ENCODE measurements at regions not wholly inside any gene's neighbourhood (a gene's known extent, or its start where the extent isn't known, plus 50 kb on each side); places are given as distances from the start of the nearest gene placed in this dataset.
"Not testable (repeated sequence)": the region's sequence is repeated elsewhere in the genome, so short reads cannot be mapped to it uniquely, and the experiment has no call there.

DNA sequence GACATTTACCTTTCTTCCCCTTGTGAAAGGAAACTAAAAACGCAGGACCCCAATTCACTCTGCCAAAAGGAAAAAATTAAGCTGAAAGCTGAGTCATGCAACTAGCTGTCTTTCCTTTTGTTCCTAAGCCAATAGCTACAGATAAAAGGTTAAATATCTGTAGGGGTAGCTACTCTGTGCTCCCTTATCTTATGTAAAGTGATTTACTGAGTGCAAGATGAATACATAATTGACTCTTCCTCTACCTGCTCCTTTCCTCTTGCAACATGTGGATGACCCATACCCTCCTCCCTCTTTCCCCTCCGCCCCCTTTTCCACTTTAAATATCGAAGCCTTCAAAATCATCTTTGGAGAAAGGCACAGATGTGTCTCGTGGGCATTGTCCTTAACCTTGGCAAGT is 68.0 kb upstream of the ZNF157 start:
- DNase-seq (ENCODE audit: low spot score in 2 of 2) (no peak), ATAC-seq (no peak)
- no peaks in the 10 kb centered on the region for H3K9me3 Mint-ChIP-seq
- H3K27ac Mint-ChIP-seq = peak overlapping the region in 1 of 2 donors; percentile 74
- H3K36me3 Mint-ChIP-seq = no peaks in the 10 kb centered on the region

DNA sequence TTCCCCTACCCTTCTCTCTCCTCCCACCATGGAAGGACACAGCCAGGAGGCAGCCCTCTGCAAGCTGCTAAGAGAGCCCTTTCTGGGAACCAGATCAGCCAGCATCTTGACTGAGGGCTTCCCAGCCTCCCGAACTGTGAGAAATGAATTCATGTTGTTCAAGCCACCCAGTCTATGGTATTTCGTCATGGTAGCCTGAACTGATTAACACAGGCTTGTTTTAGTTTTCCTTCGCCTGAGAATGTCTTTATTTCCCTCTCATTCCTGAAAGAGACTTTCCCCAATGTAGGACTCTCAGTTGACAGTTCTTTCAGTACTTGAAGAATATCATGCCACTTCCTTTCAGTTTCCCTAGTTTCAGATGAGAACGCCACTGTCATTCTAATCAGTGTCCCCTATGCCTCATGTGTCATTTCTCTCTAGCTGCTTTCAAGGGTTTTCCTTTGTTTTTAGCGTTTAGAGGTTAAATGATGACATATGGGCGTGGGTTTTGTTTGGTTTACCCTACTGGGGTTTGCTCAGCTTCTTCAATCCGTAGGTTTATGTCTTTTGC is 63.8 kb upstream of the ZNF157 start:
- not testable (repeated sequence) for H3K36me3 Mint-ChIP-seq; H3K27ac Mint-ChIP-seq; ATAC-seq; H3K9me3 Mint-ChIP-seq; DNase-seq (ENCODE audit: low spot score in 2 of 2)

DNA sequence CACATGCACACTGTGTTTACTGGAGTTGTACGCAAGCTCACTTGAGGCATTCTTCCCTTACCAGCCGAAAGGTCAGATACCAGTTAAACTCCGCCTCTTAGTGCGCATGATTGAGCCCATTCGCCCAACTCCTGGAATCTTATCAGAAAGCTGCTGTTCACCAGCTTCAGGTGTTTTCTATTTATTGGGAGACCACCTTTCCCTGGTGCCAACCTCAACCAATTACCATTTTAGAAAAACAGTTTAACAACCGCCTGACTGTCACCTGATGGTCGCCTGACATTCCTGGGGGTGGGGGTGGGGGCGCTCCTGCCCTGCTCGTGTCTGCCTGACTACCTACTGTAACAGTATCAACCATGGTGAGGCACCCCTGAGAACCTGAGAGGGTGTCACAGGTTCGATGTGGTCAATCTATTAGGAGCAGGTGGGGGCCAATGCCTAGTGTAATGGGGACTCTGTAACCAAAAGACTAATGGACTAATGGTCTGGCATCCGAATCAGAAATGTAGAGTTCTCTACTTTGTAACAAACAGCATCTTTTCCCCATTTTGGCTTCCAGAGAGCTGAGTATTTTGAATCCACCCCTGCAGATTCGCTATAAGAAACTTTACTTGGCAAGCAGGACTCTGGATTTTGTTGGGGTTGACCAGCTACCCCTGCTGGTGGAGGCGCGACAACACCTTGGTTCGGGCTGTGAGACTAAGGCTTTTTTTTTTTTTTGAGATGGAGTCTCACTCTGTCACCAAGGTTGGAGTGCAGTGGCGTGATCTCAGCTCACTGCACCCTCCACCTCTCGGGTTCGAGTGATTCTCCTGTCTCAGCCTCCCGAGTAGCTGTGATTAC is 58.2 kb upstream of the ZNF157 start:
- Mint-ChIP-seq H3K36me3 (no peaks in the 10 kb centered on the region), H3K9me3 (no peaks in the 10 kb centered on the region), H3K27ac (no peak overlapping the region)
- peak; percentile 74 to 83 for ATAC-seq
- DNase-seq (ENCODE audit: low spot score in 2 of 2) = peak; percentile 36 to 53

DNA sequence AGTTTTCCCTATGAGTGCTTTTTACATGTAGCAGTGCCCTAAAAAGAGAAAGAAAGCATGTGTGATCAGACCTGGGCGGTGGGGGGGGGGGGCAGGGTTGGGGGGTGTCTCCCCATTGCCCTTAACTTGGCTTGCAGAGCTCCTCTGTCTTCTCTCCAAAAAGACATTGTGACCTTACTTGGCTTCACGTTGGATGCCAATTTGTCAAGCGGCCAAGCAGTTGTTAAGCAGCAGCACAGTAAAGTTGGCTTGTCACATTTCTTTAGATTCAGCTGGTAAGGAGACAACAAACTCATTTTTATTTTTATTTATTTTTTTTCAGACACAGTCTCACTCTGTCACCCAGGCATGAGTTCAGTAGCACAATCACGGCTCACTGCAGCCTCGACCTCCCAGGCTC is 57.3 kb upstream of the ZNF157 start:
- ATAC-seq (no peak), DNase-seq (ENCODE audit: low spot score in 2 of 2) (no peak)
- Mint-ChIP-seq H3K27ac (no peak overlapping the region), H3K36me3 (no peaks in the 10 kb centered on the region), H3K9me3 (no peaks in the 10 kb centered on the region)

DNA sequence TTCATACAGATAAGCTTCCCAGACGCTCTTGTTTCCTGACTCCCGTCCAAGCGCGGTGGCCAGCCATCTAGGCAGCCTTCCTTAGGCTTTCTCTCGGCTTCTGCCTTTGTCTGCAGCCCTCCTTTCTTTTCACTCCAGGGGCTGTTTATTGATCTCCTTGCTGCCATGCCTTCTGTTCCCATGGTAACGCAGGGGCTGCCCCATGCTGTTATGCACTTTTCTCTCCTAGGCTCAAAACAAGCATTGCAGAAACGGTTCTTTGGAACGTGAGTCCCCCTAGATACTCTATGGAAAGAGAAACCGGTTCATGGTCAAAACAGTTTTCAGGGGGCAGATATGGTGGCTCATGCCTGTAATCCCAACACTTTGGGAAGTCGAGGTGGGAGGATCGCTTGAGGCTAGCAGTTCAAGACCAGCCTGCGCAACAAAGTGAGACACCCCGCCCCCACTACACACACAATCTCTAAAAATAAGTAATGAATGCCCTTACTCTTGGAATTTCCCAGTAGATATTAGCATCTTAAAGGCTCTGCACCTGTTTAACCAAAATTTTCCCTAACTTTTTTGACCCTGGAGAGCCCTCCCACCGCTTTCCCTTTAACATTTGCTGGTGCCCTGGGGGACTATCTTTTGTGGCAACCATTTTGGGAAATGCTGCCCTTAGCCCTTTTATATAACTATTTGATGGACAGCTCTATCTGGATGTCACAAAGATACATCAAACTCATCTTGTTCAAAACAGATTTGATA is 53.9 kb upstream of the ZNF157 start:
- ATAC-seq = no peak
- Mint-ChIP-seq H3K36me3 (no peaks in the 10 kb centered on the region), H3K9me3 (no peaks in the 10 kb centered on the region), H3K27ac (no peak overlapping the region)
- no peak for DNase-seq (ENCODE audit: low spot score in 2 of 2)
